Astrocyte of the spinal cord (primary cell): ENCODE measurements at regions not wholly inside any gene's neighbourhood (a gene's known extent, or its start where the extent isn't known, plus 50 kb on each side); places are given as distances from the start of the nearest gene placed in this dataset.

Source experiments
- DNase-seq: peaks from one replicate; pipeline ENCODE4 v3.0.0; 2011; ENCODE audit warnings: low read depth, low spot score
- H3K4me3 ChIP-seq: 2 replicates; pipeline ENCODE4 v1.5.1; 2011; ENCODE audit warnings: low read depth, mild to moderate bottlenecking, low read length, moderate library complexity
- CTCF ChIP-seq: IDR thresholded peaks from 2 replicates; pipeline ENCODE4 v1.5.1; 2012; ENCODE audit warnings: low read depth, mild to moderate bottlenecking, low read length, inconsistent platforms
- in situ Hi-C: cut with HindIII; loops from 2 replicates; pipeline ENCODE4 v1.10.0; 2017; ENCODE audit warnings: low sequenced_read_pairs

GRCh38 chr12:84698576-84699333, 213.8 kb downstream of the SLC6A15 start:
- in situ Hi-C loops = no loop called here
- DNase-seq = no peak
- TF ChIP-seq CTCF = no peak

GRCh38 chr12:84696908-84697540, 215.6 kb downstream of the SLC6A15 start:
- in situ Hi-C loops = no loop called here
- no peak overlapping the region for H3K4me3 ChIP-seq
- DNase-seq = peak; percentile 49
- TF ChIP-seq CTCF = no peak

More at GRCh38 chr12:84698576-84699333, 213.8 kb downstream of the SLC6A15 start:
- H3K4me3 ChIP-seq = no peak overlapping the region

- no peak for DNase-seq
- no peak for TF ChIP-seq CTCF
- H3K4me3 ChIP-seq = no peak overlapping the region
- in situ Hi-C loops = no loop called here
These were observed 216.3 kb downstream of the SLC6A15 start for GRCh38 chr12:84696281-84696680.

GRCh38 chr12:84694116-84694515, 218.5 kb downstream of the SLC6A15 start:
- DNase-seq = peak; percentile 45

GRCh38 chr12:84692071-84692470, 220.5 kb downstream of the SLC6A15 start:
- in situ Hi-C loops = no loop called here
- no peak for TF ChIP-seq CTCF
- no peak for DNase-seq
- no peak overlapping the region for H3K4me3 ChIP-seq

More at GRCh38 chr12:84694116-84694515, 218.5 kb downstream of the SLC6A15 start:
- no peak for TF ChIP-seq CTCF
- in situ Hi-C loops = no loop called here
- H3K4me3 ChIP-seq = no peak overlapping the region

DNA sequence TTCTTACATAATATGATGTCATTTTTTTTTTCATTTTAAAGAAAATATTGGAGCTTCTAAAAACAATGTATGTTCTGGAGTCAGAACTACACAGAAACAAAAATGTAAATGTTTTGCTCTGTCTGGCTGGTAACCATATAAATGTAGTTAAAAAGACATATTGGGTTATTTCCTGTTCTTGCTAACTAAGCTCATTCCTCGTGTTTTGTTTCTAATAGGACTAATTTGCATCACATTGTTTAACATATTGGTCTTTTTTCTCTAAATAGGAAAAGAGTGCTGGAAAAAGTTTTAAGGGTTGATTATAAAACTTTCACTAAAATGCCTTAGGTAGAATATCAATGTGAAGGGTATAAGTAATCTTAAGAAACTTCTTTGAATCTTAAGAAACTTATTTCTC, 221.3 kb downstream of the SLC6A15 start:
- TF ChIP-seq CTCF = no peak
- no peak for DNase-seq
- in situ Hi-C loops = no loop called here
- no peak overlapping the region for H3K4me3 ChIP-seq
